HEK293T (cell line): ENCODE measurements at regions not wholly inside any gene's neighbourhood (a gene's known extent, or its start where the extent isn't known, plus 50 kb on each side); places are given as distances from the start of the nearest gene placed in this dataset.
"Not testable (repeated sequence)": the region's sequence is repeated elsewhere in the genome, so short reads cannot be mapped to it uniquely, and the experiment has no call there.

Source experiments
- CTCF ChIA-PET: fragments of 350-600 bp; formaldehyde crosslinking; extraction: SDS; loops from one replicate; lab custom pipeline; 2021; ENCODE audit warnings: antibody characterized with exemption, inconsistent platforms; lab: Yijun Ruan, JAX
- POLR2A ChIA-PET: fragments of 350-600 bp; formaldehyde crosslinking; extraction: SDS; loops from one replicate; lab custom pipeline; 2020; ENCODE audit warnings: antibody characterized with exemption, inconsistent platforms; lab: Yijun Ruan, JAX
- DNase-seq: peaks from one replicate; pipeline ENCODE4 v3.0.0; 2012; ENCODE audit warnings: mixed read lengths; ENCODE audit errors: extremely low spot score
- ARNT ChIP-seq: fragments of 450-650 bp; IDR thresholded peaks from 2 replicates; pipeline ENCODE4 v1.6.1; 2017; ENCODE audit warnings: mild to moderate bottlenecking
- BHLHE40 ChIP-seq: fragments of 450-650 bp; IDR thresholded peaks from 2 replicates; pipeline ENCODE4 v1.6.1; 2016; ENCODE audit warnings: mild to moderate bottlenecking, moderate library complexity, borderline replicate concordance
- CTBP1 ChIP-seq: fragments of 450-650 bp; IDR thresholded peaks from 2 replicates; pipeline ENCODE4 v1.6.1; 2016; ENCODE audit warnings: borderline replicate concordance
- ELF4 ChIP-seq: fragments of 450-650 bp; IDR thresholded peaks from 2 replicates; pipeline ENCODE4 v1.6.1; 2017; ENCODE audit warnings: antibody characterized with exemption
- FOXA1 ChIP-seq: fragments of 450-650 bp; IDR thresholded peaks from 2 replicates; pipeline ENCODE4 v1.6.1; 2016; ENCODE audit warnings: mild to moderate bottlenecking
- FOXK2 ChIP-seq: fragments of 450-650 bp; IDR thresholded peaks from 2 replicates; pipeline ENCODE4 v1.6.1; 2016; ENCODE audit warnings: mild to moderate bottlenecking
- FOXM1 ChIP-seq: fragments of 450-650 bp; IDR thresholded peaks from 2 replicates; pipeline ENCODE4 v1.6.1; 2017; ENCODE audit warnings: mild to moderate bottlenecking, borderline replicate concordance
- HDGF ChIP-seq: fragments of 450-650 bp; IDR thresholded peaks from 2 replicates; pipeline ENCODE4 v1.6.1; 2017; ENCODE audit warnings: antibody characterized with exemption, borderline replicate concordance
- L3MBTL2 ChIP-seq: fragments of 450-650 bp; conservative IDR thresholded peaks from 2 replicates; pipeline ENCODE4 v1.6.1; 2016; ENCODE audit warnings: mild to moderate bottlenecking
- LEF1 ChIP-seq: fragments of 450-650 bp; IDR thresholded peaks from 2 replicates; pipeline ENCODE4 v1.6.1; 2017; ENCODE audit warnings: mild to moderate bottlenecking, borderline replicate concordance
- NFRKB ChIP-seq: fragments of 450-650 bp; IDR thresholded peaks from 2 replicates; pipeline ENCODE4 v1.6.1; 2016; ENCODE audit warnings: mild to moderate bottlenecking, moderate library complexity
- PKNOX1 ChIP-seq: fragments of 450-650 bp; IDR thresholded peaks from 2 replicates; pipeline ENCODE4 v1.6.1; 2016
- SP1 ChIP-seq: fragments of 450-650 bp; IDR thresholded peaks from 2 replicates; pipeline ENCODE4 v1.6.1; 2017
- SUZ12 ChIP-seq: fragments of 450-650 bp; IDR thresholded peaks from 2 replicates; pipeline ENCODE4 v1.6.1; 2016; ENCODE audit warnings: mild to moderate bottlenecking
- TARDBP ChIP-seq: fragments of 450-650 bp; IDR thresholded peaks from 2 replicates; pipeline ENCODE4 v1.6.1; 2016
- ZNF384 ChIP-seq: fragments of 450-650 bp; IDR thresholded peaks from 2 replicates; pipeline ENCODE4 v1.6.1; 2016

GRCh38 chr2:120513776-120514357, 167.9 kb downstream of the INHBB start:
- TF ChIP-seq L3MBTL2 (no peak), LEF1 (no peak), ZNF384 (no peak), FOXK2 (no peak)
- ChIA-PET POLR2A (no interaction called here), CTCF (interaction anchor here (1.1 kb wide), 1 partner anchor 39 kb away, joined by 3 read pairs; no protein-coding TSS in a partner anchor)
- DNase-seq, result no peak

- CTCF ChIA-PET, result no interaction called here
- DNase-seq, result no peak
- TF ChIP-seq ELF4 (no peak), BHLHE40 (no peak), PKNOX1 (no peak), FOXM1 (no peak), TARDBP (no peak), LEF1 (no peak)
- POLR2A ChIA-PET, result no interaction called here
Observed at GRCh38 chr2:120514521-120514920, 168.6 kb downstream of the INHBB start.

- POLR2A ChIA-PET, CTCF ChIA-PET, DNase-seq: not testable (repeated sequence)
Observed at GRCh38 chr2:120515066-120515758, 169.3 kb downstream of the INHBB start.

- ChIA-PET CTCF (interaction anchor here (0.6 kb wide), 1 partner anchor 159 kb away, joined by 4 read pairs; no protein-coding TSS in a partner anchor), POLR2A (no interaction called here)
- TF ChIP-seq PKNOX1 (no peak), ARNT (no peak), FOXK2 (no peak), FOXM1 (no peak), ZNF384 (no peak), LEF1 (no peak), HDGF (no peak), L3MBTL2 (no peak), BHLHE40 (no peak), SP1 (no peak), TARDBP (no peak), CTBP1 (no peak), NFRKB (no peak), ELF4 (no peak), SUZ12 (no peak), FOXA1 (no peak)
- no peak for DNase-seq
Observed at GRCh38 chr2:120515759-120516678, 170.1 kb downstream of the INHBB start.

GRCh38 chr2:120516679-120517314, 170.9 kb downstream of the INHBB start:
- no peak for DNase-seq
- ChIA-PET POLR2A (no interaction called here), CTCF (interaction anchor here (0.6 kb wide), 1 partner anchor 158 kb away, joined by 4 read pairs; no protein-coding TSS in a partner anchor)
- TF ChIP-seq FOXM1, result no peak
- no peak for TF ChIP-seq FOXA1
- TF ChIP-seq ARNT, result no peak
- TF ChIP-seq BHLHE40, result no peak

GRCh38 chr2:120517751-120518469, 172.0 kb downstream of the INHBB start:
- DNase-seq, result no peak
- ChIA-PET POLR2A (no interaction called here), CTCF (no interaction called here)
- TF ChIP-seq FOXA1, result no peak
- no peak for TF ChIP-seq L3MBTL2

- ChIA-PET CTCF (interaction anchor here (0.5 kb wide), 1 partner anchor 156 kb away, joined by 3 read pairs; no protein-coding TSS in a partner anchor), POLR2A (no interaction called here)
- no peak for DNase-seq
- no peak for TF ChIP-seq TARDBP
- no peak for TF ChIP-seq PKNOX1
- no peak for TF ChIP-seq BHLHE40
- no peak for TF ChIP-seq ARNT
- no peak for TF ChIP-seq FOXM1
- no peak for TF ChIP-seq L3MBTL2
- TF ChIP-seq HDGF, result no peak
- TF ChIP-seq FOXK2, result no peak
- no peak for TF ChIP-seq ZNF384
- no peak for TF ChIP-seq SUZ12
- TF ChIP-seq CTBP1, result no peak
- no peak for TF ChIP-seq FOXA1
- no peak for TF ChIP-seq SP1
- TF ChIP-seq ELF4, result no peak
- no peak for TF ChIP-seq NFRKB
- no peak for TF ChIP-seq LEF1
Observed at GRCh38 chr2:120518819-120519218, 172.9 kb downstream of the INHBB start.
